ENCODE measurements at regions not wholly inside any gene's neighbourhood (a gene's known extent, or its start where the extent isn't known, plus 50 kb on each side); places are given as distances from the start of the nearest gene placed in this dataset.

DNA sequence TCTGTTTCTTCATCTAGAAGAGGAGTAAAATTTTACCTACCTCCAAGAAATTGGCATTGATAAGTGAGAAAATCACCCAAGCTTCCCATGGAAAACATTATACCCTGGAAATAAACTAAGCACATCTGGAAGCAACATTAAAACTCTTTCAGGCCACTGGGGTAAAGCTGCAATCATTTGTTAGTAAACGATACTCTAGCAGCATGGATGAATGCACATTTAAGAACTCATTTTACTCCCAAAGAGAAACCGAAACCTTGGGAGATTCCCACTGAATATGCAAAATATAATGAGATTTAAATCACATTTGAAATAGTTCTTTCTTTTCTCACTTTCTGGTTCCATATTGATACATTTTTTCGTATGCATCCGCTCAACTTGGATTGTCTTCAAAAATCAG, 467.5 kb downstream of the EFNA5 start:
- TF ChIP-seq CTCF (IDR thresholded peaks at IDR 0.05) = no peak
- TF ChIP-seq POLR2A (IDR thresholded peaks at IDR 0.05) = no peak
- TF ChIP-seq POLR2AphosphoS5 (IDR thresholded peaks at IDR 0.05) = no peak
- TF ChIP-seq EP300 (IDR thresholded peaks at IDR 0.05) = no peak

All from sigmoid colon (tissue), 4 donors.